HS-27A (cell line): ENCODE measurements at regions not wholly inside any gene's neighbourhood (a gene's known extent, or its start where the extent isn't known, plus 50 kb on each side); places are given as distances from the start of the nearest gene placed in this dataset.

Experiments used
- DNase-seq: peaks from one replicate; pipeline ENCODE4 v3.0.0-alpha.2; 2012; ENCODE audit warnings: low read depth, missing footprints

GRCh38 chr10:4196183-4196582 lies 411.2 kb upstream of the KLF6 start:
- no peak for DNase-seq

GRCh38 chr10:4195213-4195612 lies 410.2 kb upstream of the KLF6 start:
- DNase-seq, result no peak

GRCh38 chr10:4194231-4194630 lies 409.2 kb upstream of the KLF6 start:
- no peak for DNase-seq

- DNase-seq, result no peak
Measured at GRCh38 chr10:4191894-4192293, 406.9 kb upstream of the KLF6 start.

GRCh38 chr10:4191354-4191753 lies 406.3 kb upstream of the KLF6 start:
- no peak for DNase-seq

- DNase-seq, result no peak
Measured at GRCh38 chr10:4190876-4191275, 405.9 kb upstream of the KLF6 start.

- no peak for DNase-seq
Measured at GRCh38 chr10:4189281-4189680, 404.3 kb upstream of the KLF6 start.

GRCh38 chr10:4188406-4188805 lies 403.4 kb upstream of the KLF6 start:
- DNase-seq, result no peak

- no peak for DNase-seq
Measured at GRCh38 chr10:4186849-4187540, 402.0 kb upstream of the KLF6 start.

- no peak for DNase-seq
Measured at GRCh38 chr10:4183761-4184261, 398.8 kb upstream of the KLF6 start.

- no peak for DNase-seq
Measured at GRCh38 chr10:4181621-4182049, 396.6 kb upstream of the KLF6 start.

GRCh38 chr10:4181081-4181480 lies 396.1 kb upstream of the KLF6 start:
- DNase-seq, result no peak

- DNase-seq, result no peak
Measured at GRCh38 chr10:4177791-4178190, 392.8 kb upstream of the KLF6 start.

- DNase-seq, result no peak
Measured at GRCh38 chr10:4176500-4177281, 391.7 kb upstream of the KLF6 start.

- no peak for DNase-seq
Measured at GRCh38 chr10:4174197-4174596, 389.2 kb upstream of the KLF6 start.

- DNase-seq, result no peak
Measured at GRCh38 chr10:4170633-4171314, 385.8 kb upstream of the KLF6 start.

- DNase-seq, result no peak
Measured at GRCh38 chr10:4170181-4170580, 385.2 kb upstream of the KLF6 start.

- no peak for DNase-seq
Measured at GRCh38 chr10:4169448-4169847, 384.4 kb upstream of the KLF6 start.

- DNase-seq, result no peak
Measured at GRCh38 chr10:4167216-4167615, 382.2 kb upstream of the KLF6 start.

GRCh38 chr10:4162571-4163286 lies 377.7 kb upstream of the KLF6 start:
- no peak for DNase-seq

GRCh38 chr10:4159173-4159572 lies 374.2 kb upstream of the KLF6 start:
- DNase-seq, result no peak

- DNase-seq, result no peak
Measured at GRCh38 chr10:4154191-4154715, 369.2 kb upstream of the KLF6 start.
